ENCODE measurements at regions not wholly inside any gene's neighbourhood (a gene's known extent, or its start where the extent isn't known, plus 50 kb on each side); places are given as distances from the start of the nearest gene placed in this dataset.

DNA sequence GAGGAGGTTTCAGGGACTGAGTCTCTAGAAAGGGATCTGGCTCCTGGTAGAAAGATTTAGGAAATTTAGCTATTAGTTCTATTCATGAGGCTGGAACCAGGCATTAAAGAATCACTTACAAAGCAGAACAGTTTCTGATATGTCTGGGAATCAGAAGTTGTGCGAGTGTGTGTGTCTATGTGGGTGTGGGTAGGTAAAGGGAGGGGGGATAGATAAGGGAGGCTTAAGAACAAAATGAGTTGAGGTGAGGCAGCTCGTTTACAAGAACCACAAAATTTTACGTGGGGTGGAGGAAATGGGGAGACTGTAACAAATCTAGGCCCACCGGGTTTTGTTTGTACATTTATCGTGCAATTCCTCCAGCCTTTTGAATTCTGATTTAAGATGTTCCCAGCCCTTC is 90.7 kb downstream of the SAMD9 start:
- TF ChIP-seq CTCF (IDR thresholded peaks at IDR 0.05) (no peak), POLR2A (IDR thresholded peaks at IDR 0.05) (no peak)
